ENCODE measurements at regions not wholly inside any gene's neighbourhood (a gene's known extent, or its start where the extent isn't known, plus 50 kb on each side); places are given as distances from the start of the nearest gene placed in this dataset.
"Not testable (repeated sequence)": the region's sequence is repeated elsewhere in the genome, so short reads cannot be mapped to it uniquely, and the experiment has no call there.

DNA sequence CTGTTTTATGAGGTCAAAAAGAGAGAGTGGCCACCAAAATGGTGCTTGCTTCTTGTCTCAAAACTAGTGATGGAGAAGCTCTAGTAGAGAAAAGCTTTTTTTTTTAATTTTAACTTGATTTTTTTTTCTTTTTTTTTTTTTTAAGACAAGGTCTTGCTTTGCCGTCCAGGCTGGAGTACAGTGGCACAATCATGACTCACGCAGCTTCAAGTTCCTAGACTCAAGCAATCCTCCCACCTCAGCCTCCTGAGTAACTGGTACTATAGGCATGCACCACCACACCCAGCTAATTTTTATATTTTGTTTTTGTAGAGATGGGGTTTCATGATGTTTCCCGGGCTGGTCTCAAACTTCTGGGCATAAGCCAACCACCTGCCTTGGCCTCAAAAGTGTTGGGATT lies 279.0 kb downstream of the TBC1D4 start:
- H3K9me3 Mint-ChIP-seq = peaks cover 4% of the 10 kb centered on the region
- intact Hi-C loops (cut with micrococcal nuclease) = no loop called here
- H3K27ac Mint-ChIP-seq = no peak overlapping the region
- DNase-seq (ENCODE audit: low spot score) = no peak
- H3K27me3 Mint-ChIP-seq (ENCODE audit: insufficient read depth) = peaks cover 3% of the 10 kb centered on the region
- H3K36me3 Mint-ChIP-seq (ENCODE audit: low read depth) = no peaks in the 10 kb centered on the region
- H3K4me3 Mint-ChIP-seq = no peak overlapping the region
- no peaks in the 10 kb centered on the region for H3K4me1 Mint-ChIP-seq (ENCODE audit: low read depth)

DNA sequence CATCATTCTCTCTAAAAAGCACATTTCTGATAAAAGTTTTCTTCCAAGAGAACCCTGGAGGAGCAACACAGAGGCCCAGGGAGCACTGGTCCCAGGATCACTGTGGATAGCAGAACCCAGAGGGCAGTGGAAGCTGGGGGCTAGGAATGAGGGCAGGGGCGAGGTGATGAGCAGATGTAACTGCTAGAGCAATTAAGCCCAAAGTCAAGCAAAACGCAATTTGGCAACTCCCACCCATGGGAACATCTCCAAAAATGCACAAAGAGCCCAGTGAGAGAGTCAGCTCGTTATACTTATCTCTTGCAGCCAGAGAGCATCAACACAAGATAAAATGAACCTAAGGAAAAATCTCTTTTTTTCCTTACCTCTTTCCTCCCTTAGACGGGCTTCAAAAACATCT lies 284.2 kb downstream of the TBC1D4 start:
- no peaks in the 10 kb centered on the region for H3K9me3 Mint-ChIP-seq
- H3K27me3 Mint-ChIP-seq (ENCODE audit: insufficient read depth) = peaks cover 3% of the 10 kb centered on the region
- H3K4me3 Mint-ChIP-seq = no peak overlapping the region
- H3K27ac Mint-ChIP-seq = no peak overlapping the region
- no peaks in the 10 kb centered on the region for H3K4me1 Mint-ChIP-seq (ENCODE audit: low read depth)
- intact Hi-C loops (cut with micrococcal nuclease) = no loop called here
- H3K36me3 Mint-ChIP-seq (ENCODE audit: low read depth) = no peaks in the 10 kb centered on the region
- no peak for DNase-seq (ENCODE audit: low spot score)

DNA sequence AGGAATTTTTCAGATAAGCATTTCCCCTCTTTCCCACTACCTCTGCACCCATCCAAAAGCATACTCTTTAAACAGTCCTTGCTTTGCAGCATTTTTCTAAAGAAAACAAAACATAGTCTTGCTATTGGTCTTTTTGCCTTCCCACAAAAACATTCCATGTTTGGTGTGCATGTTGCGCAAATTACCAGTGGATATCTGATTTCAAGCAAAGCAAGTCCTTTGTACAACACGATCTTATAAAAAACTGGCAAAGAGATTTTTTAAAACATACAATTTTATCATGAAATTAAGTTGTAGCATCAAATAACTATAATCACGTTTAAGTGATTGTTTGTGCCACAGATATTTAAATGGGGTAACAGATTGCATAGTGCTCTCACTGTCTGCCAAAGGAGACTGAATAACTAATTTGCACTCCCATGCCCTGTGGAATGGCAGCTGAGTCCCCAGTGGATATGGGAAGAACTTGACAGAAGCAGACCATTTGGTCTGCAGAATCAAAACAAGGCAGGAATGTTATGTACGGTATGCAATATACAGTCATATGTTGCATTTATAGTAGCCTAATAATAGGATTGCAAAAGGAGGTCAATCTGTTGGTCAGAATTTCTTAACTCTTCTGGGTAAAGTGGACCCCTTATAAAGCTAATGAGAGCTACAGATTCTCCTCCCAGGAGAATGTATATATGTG lies 285.7 kb downstream of the TBC1D4 start:
- DNase-seq (ENCODE audit: low spot score) = no peak
- H3K27ac Mint-ChIP-seq = no peak overlapping the region
- no peaks in the 10 kb centered on the region for H3K9me3 Mint-ChIP-seq
- no peak overlapping the region for H3K4me3 Mint-ChIP-seq
- intact Hi-C loops (cut with micrococcal nuclease) = no loop called here
- no peaks in the 10 kb centered on the region for H3K36me3 Mint-ChIP-seq (ENCODE audit: low read depth)
- no peaks in the 10 kb centered on the region for H3K4me1 Mint-ChIP-seq (ENCODE audit: low read depth)
- H3K27me3 Mint-ChIP-seq (ENCODE audit: insufficient read depth) = peaks cover 3% of the 10 kb centered on the region

DNA sequence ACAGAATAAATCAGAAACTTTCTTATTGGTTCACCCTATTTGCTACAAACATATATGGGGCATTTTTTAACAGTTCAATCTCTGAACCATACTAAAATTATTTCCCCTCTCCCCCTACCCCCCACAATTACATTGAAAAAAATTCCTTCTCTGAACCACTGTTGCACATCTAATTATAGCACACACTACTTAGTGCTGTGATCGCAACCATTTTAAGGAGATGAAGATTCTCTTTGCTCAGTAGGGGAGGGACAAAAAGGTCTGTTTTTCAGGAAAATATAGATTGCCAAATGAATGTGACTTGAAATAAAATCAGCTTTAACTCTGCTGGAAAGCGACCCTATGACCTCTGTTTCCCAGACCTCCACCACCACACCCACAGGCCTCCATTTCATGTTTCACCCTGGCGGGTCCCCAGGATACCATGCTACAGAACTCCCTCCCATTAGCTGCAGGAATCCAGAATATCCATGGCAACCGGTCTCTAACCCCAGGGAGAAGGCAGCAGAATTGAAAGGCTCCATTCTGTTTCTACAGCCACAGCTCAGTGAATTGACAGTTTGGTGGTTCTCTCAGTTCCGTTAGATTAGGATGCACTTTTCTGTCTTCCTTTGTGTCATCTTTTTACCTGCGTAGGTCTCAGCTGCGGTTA lies 286.3 kb downstream of the TBC1D4 start:
- H3K4me3 Mint-ChIP-seq = no peak overlapping the region
- no peaks in the 10 kb centered on the region for H3K4me1 Mint-ChIP-seq (ENCODE audit: low read depth)
- intact Hi-C loops (cut with micrococcal nuclease) = no loop called here
- peaks cover 3% of the 10 kb centered on the region for H3K27me3 Mint-ChIP-seq (ENCODE audit: insufficient read depth)
- H3K36me3 Mint-ChIP-seq (ENCODE audit: low read depth) = no peaks in the 10 kb centered on the region
- DNase-seq (ENCODE audit: low spot score) = no peak
- no peak overlapping the region for H3K27ac Mint-ChIP-seq
- no peaks in the 10 kb centered on the region for H3K9me3 Mint-ChIP-seq

DNA sequence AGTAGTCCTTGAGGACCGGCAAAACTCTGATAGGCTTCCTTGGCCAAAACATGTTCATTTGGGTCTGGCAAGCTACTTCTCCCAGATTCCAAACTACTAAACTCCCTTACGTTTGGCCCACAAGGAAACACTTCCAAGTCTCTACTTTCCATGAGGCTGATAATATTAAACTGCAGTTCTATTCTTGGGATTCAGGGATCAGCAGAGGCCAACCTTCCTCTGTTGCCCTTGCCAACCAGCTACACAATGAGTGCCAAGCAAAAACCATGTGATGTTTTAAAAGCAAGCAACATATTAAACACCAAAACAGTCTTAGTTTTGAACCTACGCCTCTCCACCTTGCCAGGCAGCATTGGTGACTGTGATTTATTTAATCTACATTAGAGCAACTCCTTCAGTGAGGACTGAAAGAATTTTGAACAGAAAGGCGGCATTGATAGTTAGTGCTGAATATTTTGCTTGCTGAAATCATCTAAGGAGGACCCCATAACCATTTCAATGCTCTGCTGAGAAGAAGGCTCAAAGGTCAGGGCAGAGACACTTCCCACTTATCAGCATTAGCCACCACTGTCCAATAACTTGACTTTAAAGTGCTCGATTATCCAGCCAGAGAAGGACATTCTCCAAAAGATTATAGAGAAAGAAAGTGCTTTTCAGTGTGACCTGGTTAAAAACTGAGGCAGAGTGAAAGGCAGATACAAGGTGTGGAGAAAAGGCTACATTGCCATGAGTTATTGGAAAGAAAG lies 287.1 kb downstream of the TBC1D4 start:
- H3K27ac Mint-ChIP-seq = no peak overlapping the region
- H3K4me3 Mint-ChIP-seq = no peak overlapping the region
- H3K4me1 Mint-ChIP-seq (ENCODE audit: low read depth) = no peaks in the 10 kb centered on the region
- H3K9me3 Mint-ChIP-seq = no peaks in the 10 kb centered on the region
- DNase-seq (ENCODE audit: low spot score) = no peak
- H3K27me3 Mint-ChIP-seq (ENCODE audit: insufficient read depth) = peaks cover 3% of the 10 kb centered on the region
- no peaks in the 10 kb centered on the region for H3K36me3 Mint-ChIP-seq (ENCODE audit: low read depth)
- intact Hi-C loops (cut with micrococcal nuclease) = no loop called here

DNA sequence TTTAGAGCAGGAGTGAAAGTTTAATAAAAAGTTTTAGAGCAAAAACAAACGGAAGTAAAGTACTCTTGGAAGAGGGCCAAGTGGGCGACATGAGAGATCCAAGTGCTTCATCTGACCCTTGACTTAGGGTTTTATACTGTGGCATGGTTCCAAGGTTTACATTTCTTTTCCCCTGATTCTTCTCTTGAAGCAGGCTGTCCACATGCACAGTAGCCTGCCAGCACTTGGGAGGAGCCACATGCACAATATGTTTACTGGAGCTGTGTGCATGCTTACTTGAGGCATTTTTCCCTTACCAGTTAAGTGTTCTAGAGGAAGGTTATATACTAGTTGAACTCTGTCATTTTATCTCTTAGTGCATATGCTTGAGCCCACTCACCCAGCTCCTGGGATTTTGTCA lies 295.6 kb downstream of the TBC1D4 start:
- H3K27ac Mint-ChIP-seq = no peak overlapping the region
- H3K4me3 Mint-ChIP-seq = no peak overlapping the region
- DNase-seq (ENCODE audit: low spot score) = no peak
- H3K27me3 Mint-ChIP-seq (ENCODE audit: insufficient read depth) = no peaks in the 10 kb centered on the region
- no peaks in the 10 kb centered on the region for H3K9me3 Mint-ChIP-seq
- H3K4me1 Mint-ChIP-seq (ENCODE audit: low read depth) = no peaks in the 10 kb centered on the region
- intact Hi-C loops (cut with micrococcal nuclease) = no loop called here
- no peaks in the 10 kb centered on the region for H3K36me3 Mint-ChIP-seq (ENCODE audit: low read depth)

DNA sequence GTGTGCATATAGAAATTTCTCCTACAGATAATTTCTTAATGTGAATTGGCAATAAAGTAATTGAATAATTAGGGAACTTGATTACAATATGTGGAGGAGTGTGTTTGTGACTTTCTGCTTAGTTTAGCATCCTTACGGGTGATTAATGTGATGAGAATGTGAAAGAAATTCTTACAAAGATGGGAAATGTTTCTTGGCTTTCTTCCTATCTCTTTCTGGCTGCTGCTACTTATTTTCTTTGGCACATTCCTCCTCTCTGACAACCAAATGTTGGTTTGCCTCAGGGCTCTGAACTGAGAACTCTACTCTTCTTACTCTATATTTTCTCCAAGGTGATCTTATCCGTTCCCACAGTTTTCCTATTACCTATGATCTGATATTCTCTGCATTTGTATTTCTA lies 300.1 kb downstream of the TBC1D4 start:
- no peak for DNase-seq (ENCODE audit: low spot score)
- H3K27ac Mint-ChIP-seq = no peak overlapping the region
- H3K9me3 Mint-ChIP-seq = no peaks in the 10 kb centered on the region
- no peaks in the 10 kb centered on the region for H3K36me3 Mint-ChIP-seq (ENCODE audit: low read depth)
- no peaks in the 10 kb centered on the region for H3K4me1 Mint-ChIP-seq (ENCODE audit: low read depth)
- H3K27me3 Mint-ChIP-seq (ENCODE audit: insufficient read depth) = no peaks in the 10 kb centered on the region
- intact Hi-C loops (cut with micrococcal nuclease) = no loop called here
- no peak overlapping the region for H3K4me3 Mint-ChIP-seq

DNA sequence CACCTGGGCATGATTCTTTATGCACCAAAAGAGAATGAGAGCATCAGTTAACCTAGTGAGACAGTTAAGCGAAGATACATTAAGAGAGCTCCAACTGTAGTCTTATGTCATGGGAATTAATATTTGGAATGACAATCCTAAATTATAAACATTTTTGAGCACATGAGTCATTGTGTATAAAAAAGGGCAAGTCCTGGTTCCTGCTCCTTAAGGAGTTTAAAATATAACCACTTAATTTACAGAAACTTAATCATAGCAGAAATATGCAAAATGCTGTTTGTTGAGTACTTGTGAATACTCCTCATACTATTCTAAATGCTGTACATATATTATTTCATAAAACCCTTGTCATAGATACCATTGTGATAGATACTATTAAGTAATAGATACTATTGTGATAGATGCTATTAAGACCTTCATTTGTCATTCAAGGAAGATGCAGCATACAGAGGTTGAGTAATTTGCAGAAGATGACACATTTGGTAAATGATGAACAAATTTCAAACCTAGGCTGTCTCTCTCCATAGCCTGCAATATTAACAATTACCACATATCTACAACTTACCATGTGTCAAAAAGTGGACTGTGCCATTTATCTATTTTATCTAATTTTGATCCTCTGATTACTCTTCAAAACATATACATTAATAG lies 301.0 kb downstream of the TBC1D4 start:
- no peak for DNase-seq (ENCODE audit: low spot score)
- H3K4me1 Mint-ChIP-seq (ENCODE audit: low read depth) = no peaks in the 10 kb centered on the region
- H3K36me3 Mint-ChIP-seq (ENCODE audit: low read depth) = no peaks in the 10 kb centered on the region
- no peaks in the 10 kb centered on the region for H3K9me3 Mint-ChIP-seq
- no peak overlapping the region for H3K27ac Mint-ChIP-seq
- H3K4me3 Mint-ChIP-seq = no peak overlapping the region
- H3K27me3 Mint-ChIP-seq (ENCODE audit: insufficient read depth) = no peaks in the 10 kb centered on the region
- intact Hi-C loops (cut with micrococcal nuclease) = no loop called here

DNA sequence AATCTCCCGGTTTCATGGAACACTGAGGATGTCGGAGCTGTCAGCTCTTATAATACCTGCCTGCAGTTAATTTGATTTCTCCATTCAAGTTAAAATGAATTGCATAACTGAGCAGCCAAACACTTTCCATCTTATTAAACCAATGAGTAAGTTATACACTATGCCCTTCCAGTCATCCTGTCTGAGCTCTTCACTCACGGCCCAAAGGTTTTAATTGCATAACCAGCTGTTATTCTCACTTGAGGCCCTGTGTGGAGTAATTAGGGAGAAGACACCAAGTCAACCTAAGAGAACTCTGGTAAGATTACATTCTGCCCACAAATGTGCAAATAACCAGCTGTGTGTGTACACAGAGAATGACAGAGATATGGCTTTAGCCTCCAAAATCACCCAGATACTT lies 303.5 kb downstream of the TBC1D4 start:
- intact Hi-C loops (cut with micrococcal nuclease) = no loop called here
- H3K27me3 Mint-ChIP-seq (ENCODE audit: insufficient read depth) = no peaks in the 10 kb centered on the region
- H3K9me3 Mint-ChIP-seq = no peaks in the 10 kb centered on the region

DNA sequence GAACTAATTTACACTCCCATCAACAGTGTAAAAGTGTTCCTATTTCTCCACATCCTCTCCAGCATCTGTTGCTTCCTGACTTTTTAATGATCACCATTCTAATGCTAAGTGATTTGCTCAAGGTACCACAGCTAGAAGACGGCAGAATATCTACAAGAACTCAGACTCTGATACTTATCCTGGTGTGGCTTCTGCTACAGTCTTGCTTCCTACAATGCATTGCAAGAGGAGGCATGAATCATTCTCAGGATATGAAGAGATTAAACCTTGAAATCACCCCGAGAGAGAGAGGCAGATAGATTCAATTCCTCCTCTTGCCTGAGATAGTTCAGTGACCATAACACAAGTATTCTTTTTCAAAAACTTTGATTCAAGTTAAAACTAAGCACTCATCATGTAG lies 306.4 kb downstream of the TBC1D4 start:
- Mint-ChIP-seq H3K36me3 (ENCODE audit: low read depth) (no peaks in the 10 kb centered on the region), H3K27me3 (ENCODE audit: insufficient read depth) (no peaks in the 10 kb centered on the region), H3K27ac (no peak overlapping the region)

More for the DNA sequence above, 303.5 kb downstream of the TBC1D4 start:
- H3K36me3 Mint-ChIP-seq (ENCODE audit: low read depth) = no peaks in the 10 kb centered on the region
- H3K4me3 Mint-ChIP-seq = no peak overlapping the region
- H3K4me1 Mint-ChIP-seq (ENCODE audit: low read depth) = no peaks in the 10 kb centered on the region
- no peak overlapping the region for H3K27ac Mint-ChIP-seq
- no peak for DNase-seq (ENCODE audit: low spot score)

DNA sequence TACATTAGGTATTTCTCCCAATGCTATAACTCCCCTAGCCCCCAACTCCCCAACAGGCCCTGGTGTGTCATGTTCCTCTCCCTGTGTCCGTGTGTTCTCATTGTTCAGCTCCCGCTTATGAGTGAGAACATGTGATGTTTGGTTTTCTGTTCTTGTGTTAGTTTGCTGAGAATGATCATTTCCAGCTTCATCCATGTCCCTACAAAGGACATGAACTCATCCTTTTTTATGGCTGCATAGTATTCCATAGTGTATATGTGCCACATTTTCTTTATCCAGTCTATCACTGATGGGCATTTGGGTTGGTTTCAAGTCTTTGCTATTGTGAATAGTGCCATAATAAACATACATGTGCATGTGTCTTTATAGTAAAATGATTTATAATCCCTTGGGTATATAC lies 306.9 kb downstream of the TBC1D4 start:
- H3K9me3 Mint-ChIP-seq; DNase-seq (ENCODE audit: low spot score); H3K27me3 Mint-ChIP-seq (ENCODE audit: insufficient read depth); H3K27ac Mint-ChIP-seq; H3K4me3 Mint-ChIP-seq; H3K36me3 Mint-ChIP-seq (ENCODE audit: low read depth); intact Hi-C loops (cut with micrococcal nuclease); H3K4me1 Mint-ChIP-seq (ENCODE audit: low read depth): not testable (repeated sequence)

More for the DNA sequence above, 306.4 kb downstream of the TBC1D4 start:
- no peak overlapping the region for H3K4me3 Mint-ChIP-seq
- no peak for DNase-seq (ENCODE audit: low spot score)
- intact Hi-C loops (cut with micrococcal nuclease) = no loop called here
- no peaks in the 10 kb centered on the region for H3K4me1 Mint-ChIP-seq (ENCODE audit: low read depth)
- no peaks in the 10 kb centered on the region for H3K9me3 Mint-ChIP-seq

DNA sequence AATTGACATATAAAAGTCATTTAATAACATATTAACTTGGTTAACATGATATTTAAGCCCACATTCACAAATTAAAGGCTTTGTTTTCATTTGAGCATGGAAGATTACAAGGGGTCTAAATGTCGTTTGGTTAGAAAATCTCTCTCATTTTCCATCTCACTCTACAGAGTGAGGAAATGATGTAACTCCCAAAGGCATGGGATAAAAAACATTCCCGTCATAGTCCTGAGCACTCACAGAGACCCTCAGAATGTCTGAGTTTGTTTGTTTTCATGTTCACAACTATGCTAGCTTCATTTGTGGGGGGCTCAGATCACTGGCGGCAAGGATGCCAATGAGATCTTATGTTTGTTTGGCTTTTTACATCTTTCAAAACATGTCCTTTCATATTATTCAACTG lies 307.5 kb downstream of the TBC1D4 start:
- H3K9me3 Mint-ChIP-seq = no peaks in the 10 kb centered on the region
- no peak for DNase-seq (ENCODE audit: low spot score)
- H3K4me1 Mint-ChIP-seq (ENCODE audit: low read depth) = no peaks in the 10 kb centered on the region
- no peaks in the 10 kb centered on the region for H3K27me3 Mint-ChIP-seq (ENCODE audit: insufficient read depth)
- H3K36me3 Mint-ChIP-seq (ENCODE audit: low read depth) = no peaks in the 10 kb centered on the region
- intact Hi-C loops (cut with micrococcal nuclease) = no loop called here
- H3K4me3 Mint-ChIP-seq = no peak overlapping the region
- H3K27ac Mint-ChIP-seq = no peak overlapping the region
